Neural cell (in vitro differentiated cells): ENCODE measurements at regions not wholly inside any gene's neighbourhood (a gene's known extent, or its start where the extent isn't known, plus 50 kb on each side); places are given as distances from the start of the nearest gene placed in this dataset.

ENCODE experiments used
- EZH2 ChIP-seq: fragments of 200-600, 300-800 bp; shearing (Covaris generic), sonication (generic); IDR thresholded peaks from 2 replicates; pipeline ENCODE4 v1.6.1; 2014; ENCODE audit warnings: antibody characterized with exemption, low read length, borderline replicate concordance, mild to moderate bottlenecking; ENCODE audit not compliant: insufficient read depth, poor library complexity, severe bottlenecking
- SMC3 ChIP-seq: fragments of 450-650 bp; conservative IDR thresholded peaks from 2 replicates; pipeline ENCODE4 v1.6.1; 2014; ENCODE audit warnings: antibody characterized with exemption, mild to moderate bottlenecking, moderate library complexity; ENCODE audit not compliant: poor library complexity
- TF ChIP-seq, protein P1 (sequence below): fragments of 450-650 bp; IDR thresholded peaks from 2 replicates; pipeline ENCODE4 v1.5.1; 2014; ENCODE audit warnings: antibody characterized with exemption, mild to moderate bottlenecking, moderate library complexity; ENCODE audit not compliant: poor library complexity, severe bottlenecking

DNA sequence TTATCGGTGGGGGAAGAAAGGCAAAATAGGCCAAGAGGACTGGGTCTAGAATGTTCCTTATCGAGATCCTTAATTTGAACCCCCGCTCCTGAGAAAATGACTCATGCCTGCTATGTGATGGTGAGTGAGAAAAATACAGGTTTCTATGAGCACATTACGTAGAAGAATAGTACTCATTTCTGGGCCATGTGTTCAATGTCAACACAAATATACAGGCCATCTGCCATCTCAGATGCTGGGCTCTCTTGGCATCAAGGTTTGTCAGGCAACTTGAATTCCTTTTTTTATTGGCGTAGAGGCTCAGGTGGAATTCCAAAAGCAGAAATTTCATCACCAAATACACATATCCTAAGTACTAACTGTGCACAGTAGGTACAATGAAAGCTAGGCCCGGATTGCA is 81.4 kb upstream of the TRIM2 start:
- TF ChIP-seq SMC3 (no peak), EZH2 (no peak)
- TF ChIP-seq, protein P1, sequence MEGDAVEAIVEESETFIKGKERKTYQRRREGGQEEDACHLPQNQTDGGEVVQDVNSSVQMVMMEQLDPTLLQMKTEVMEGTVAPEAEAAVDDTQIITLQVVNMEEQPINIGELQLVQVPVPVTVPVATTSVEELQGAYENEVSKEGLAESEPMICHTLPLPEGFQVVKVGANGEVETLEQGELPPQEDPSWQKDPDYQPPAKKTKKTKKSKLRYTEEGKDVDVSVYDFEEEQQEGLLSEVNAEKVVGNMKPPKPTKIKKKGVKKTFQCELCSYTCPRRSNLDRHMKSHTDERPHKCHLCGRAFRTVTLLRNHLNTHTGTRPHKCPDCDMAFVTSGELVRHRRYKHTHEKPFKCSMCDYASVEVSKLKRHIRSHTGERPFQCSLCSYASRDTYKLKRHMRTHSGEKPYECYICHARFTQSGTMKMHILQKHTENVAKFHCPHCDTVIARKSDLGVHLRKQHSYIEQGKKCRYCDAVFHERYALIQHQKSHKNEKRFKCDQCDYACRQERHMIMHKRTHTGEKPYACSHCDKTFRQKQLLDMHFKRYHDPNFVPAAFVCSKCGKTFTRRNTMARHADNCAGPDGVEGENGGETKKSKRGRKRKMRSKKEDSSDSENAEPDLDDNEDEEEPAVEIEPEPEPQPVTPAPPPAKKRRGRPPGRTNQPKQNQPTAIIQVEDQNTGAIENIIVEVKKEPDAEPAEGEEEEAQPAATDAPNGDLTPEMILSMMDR, result no peak
